NCI-H146 treated with DMSO at 0.1 percent for 48 hours (cell line): ENCODE measurements at regions not wholly inside any gene's neighbourhood (a gene's known extent, or its start where the extent isn't known, plus 50 kb on each side); places are given as distances from the start of the nearest gene placed in this dataset.

Experiments used
- DNase-seq: peaks from one replicate; lab custom pipeline; 2025; ENCODE audit not compliant: unreplicated experiment; lab: John Stamatoyannopoulos, UW

GRCh38 chr18:78771496-78772359 lies 207.9 kb upstream of the SALL3 start:
- DNase-seq, result no peak

- DNase-seq, result no peak
These were observed 207.0 kb upstream of the SALL3 start for GRCh38 chr18:78772360-78773302.

- no peak for DNase-seq
These were observed 206.3 kb upstream of the SALL3 start for GRCh38 chr18:78773303-78773755.

- DNase-seq, result no peak
These were observed 205.8 kb upstream of the SALL3 start for GRCh38 chr18:78773819-78774218.

- no peak for DNase-seq
These were observed 204.9 kb upstream of the SALL3 start for GRCh38 chr18:78774741-78775141.

GRCh38 chr18:78776151-78776550 lies 203.5 kb upstream of the SALL3 start:
- no peak for DNase-seq

- DNase-seq, result no peak
These were observed 202.8 kb upstream of the SALL3 start for GRCh38 chr18:78776706-78777285.

GRCh38 chr18:78777992-78778391 lies 201.6 kb upstream of the SALL3 start:
- no peak for DNase-seq

GRCh38 chr18:78778651-78779050 lies 201.0 kb upstream of the SALL3 start:
- no peak for DNase-seq

- DNase-seq, result no peak
These were observed 199.5 kb upstream of the SALL3 start for GRCh38 chr18:78779996-78780718.

GRCh38 chr18:78780719-78781600 lies 198.7 kb upstream of the SALL3 start:
- DNase-seq, result no peak

GRCh38 chr18:78781601-78781960 lies 198.0 kb upstream of the SALL3 start:
- no peak for DNase-seq

- no peak for DNase-seq
These were observed 196.6 kb upstream of the SALL3 start for GRCh38 chr18:78782951-78783563.

- no peak for DNase-seq
These were observed 196.1 kb upstream of the SALL3 start for GRCh38 chr18:78783564-78783960.

- DNase-seq, result no peak
These were observed 194.8 kb upstream of the SALL3 start for GRCh38 chr18:78784861-78785260.

GRCh38 chr18:78785706-78786105 lies 193.9 kb upstream of the SALL3 start:
- DNase-seq, result no peak

GRCh38 chr18:78786776-78787175 lies 192.8 kb upstream of the SALL3 start:
- no peak for DNase-seq

- no peak for DNase-seq
These were observed 191.9 kb upstream of the SALL3 start for GRCh38 chr18:78787751-78788150.

- no peak for DNase-seq
These were observed 191.5 kb upstream of the SALL3 start for GRCh38 chr18:78788161-78788560.
